ENCODE measurements at regions not wholly inside any gene's neighbourhood (a gene's known extent, or its start where the extent isn't known, plus 50 kb on each side); places are given as distances from the start of the nearest gene placed in this dataset.

DNA sequence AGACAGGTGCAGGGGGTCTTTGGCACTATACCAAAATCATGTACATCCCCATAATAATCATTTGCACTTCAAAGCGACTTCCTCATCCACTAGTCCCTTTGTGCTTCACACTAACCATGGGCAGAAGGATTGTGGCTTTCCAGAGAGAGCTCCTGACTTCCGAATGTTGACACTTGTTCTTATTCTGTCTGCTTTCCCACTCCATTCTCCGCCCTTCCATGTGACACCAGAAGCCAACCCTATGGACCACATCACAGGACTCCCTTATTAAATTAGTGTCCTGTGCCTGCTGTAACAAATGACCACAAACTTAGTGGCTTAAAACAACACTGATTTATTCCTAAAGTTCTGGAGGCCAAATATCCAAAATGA is 91.6 kb downstream of the CMC2 start:
- DNase-seq = no peak
- no peaks in the 10 kb centered on the region for H3K4me1 ChIP-seq (ENCODE audit: control insufficient read depth in 5 of 5, insufficient read depth in 5 of 5, low read length in 5 of 5)
- H3K9ac ChIP-seq (ENCODE audit: insufficient read depth in 1 of 2, low read length in 2 of 2) = no peak overlapping the region
- no peak overlapping the region for H3K27ac ChIP-seq (ENCODE audit: low read depth in 1 of 2, low read length in 1 of 2)
- ATAC-seq (ENCODE audit: insufficient read depth, low FRiP score) = no peak
- no peak overlapping the region for H3K4me3 ChIP-seq
- H3K9me3 ChIP-seq (ENCODE audit: control insufficient read depth in 4 of 4, insufficient read depth in 3 of 4, low read length in 3 of 4) = peaks cover 0 to 11% (median 3%) of the 10 kb centered on the region in 4 donors
- TF ChIP-seq, protein P1, sequence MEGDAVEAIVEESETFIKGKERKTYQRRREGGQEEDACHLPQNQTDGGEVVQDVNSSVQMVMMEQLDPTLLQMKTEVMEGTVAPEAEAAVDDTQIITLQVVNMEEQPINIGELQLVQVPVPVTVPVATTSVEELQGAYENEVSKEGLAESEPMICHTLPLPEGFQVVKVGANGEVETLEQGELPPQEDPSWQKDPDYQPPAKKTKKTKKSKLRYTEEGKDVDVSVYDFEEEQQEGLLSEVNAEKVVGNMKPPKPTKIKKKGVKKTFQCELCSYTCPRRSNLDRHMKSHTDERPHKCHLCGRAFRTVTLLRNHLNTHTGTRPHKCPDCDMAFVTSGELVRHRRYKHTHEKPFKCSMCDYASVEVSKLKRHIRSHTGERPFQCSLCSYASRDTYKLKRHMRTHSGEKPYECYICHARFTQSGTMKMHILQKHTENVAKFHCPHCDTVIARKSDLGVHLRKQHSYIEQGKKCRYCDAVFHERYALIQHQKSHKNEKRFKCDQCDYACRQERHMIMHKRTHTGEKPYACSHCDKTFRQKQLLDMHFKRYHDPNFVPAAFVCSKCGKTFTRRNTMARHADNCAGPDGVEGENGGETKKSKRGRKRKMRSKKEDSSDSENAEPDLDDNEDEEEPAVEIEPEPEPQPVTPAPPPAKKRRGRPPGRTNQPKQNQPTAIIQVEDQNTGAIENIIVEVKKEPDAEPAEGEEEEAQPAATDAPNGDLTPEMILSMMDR (IDR thresholded peaks at IDR 0.05; ENCODE audit: control extremely low read depth, extremely low read depth) = no peak
- WGBS, 2 donors = 87 to 96% methylated on average over 3 of the region's 3 CpGs
- H3K27me3 ChIP-seq (ENCODE audit: control insufficient read depth in 3 of 3, insufficient read depth in 3 of 3, low read length in 2 of 3) = no peaks in the 10 kb centered on the region
- no peaks in the 10 kb centered on the region for H3K36me3 ChIP-seq (ENCODE audit: control insufficient read depth in 4 of 4, insufficient read depth in 4 of 4, low read length in 4 of 4)

GRCh38 chr16:80914379-80915078 is 92.2 kb downstream of the CMC2 start:
- no peak for ATAC-seq (ENCODE audit: insufficient read depth, low FRiP score)
- no peak overlapping the region for H3K9ac ChIP-seq (ENCODE audit: insufficient read depth in 1 of 2, low read length in 2 of 2)
- TF ChIP-seq, protein P1 (IDR thresholded peaks at IDR 0.05; ENCODE audit: control extremely low read depth, extremely low read depth) = no peak
- H3K4me3 ChIP-seq = no peak overlapping the region
- H3K9me3 ChIP-seq (ENCODE audit: control insufficient read depth in 4 of 4, insufficient read depth in 3 of 4, low read length in 3 of 4) = peaks cover 0 to 10% (median 3%) of the 10 kb centered on the region in 4 donors
- H3K27me3 ChIP-seq (ENCODE audit: control insufficient read depth in 3 of 3, insufficient read depth in 3 of 3, low read length in 2 of 3) = no peaks in the 10 kb centered on the region
- H3K4me1 ChIP-seq (ENCODE audit: control insufficient read depth in 5 of 5, insufficient read depth in 5 of 5, low read length in 5 of 5) = no peaks in the 10 kb centered on the region
- 93% methylated on average over 10 of the region's 10 CpGs for WGBS, 2 donors
- DNase-seq = no peak
- no peak overlapping the region for H3K27ac ChIP-seq (ENCODE audit: low read depth in 1 of 2, low read length in 1 of 2)
- H3K36me3 ChIP-seq (ENCODE audit: control insufficient read depth in 4 of 4, insufficient read depth in 4 of 4, low read length in 4 of 4) = no peaks in the 10 kb centered on the region

- no peaks in the 10 kb centered on the region for H3K27me3 ChIP-seq (ENCODE audit: control insufficient read depth in 3 of 3, insufficient read depth in 3 of 3, low read length in 2 of 3)
- no peak overlapping the region for H3K9ac ChIP-seq (ENCODE audit: insufficient read depth in 1 of 2, low read length in 2 of 2)
- whole genome bisulfite sequencing, 2 donors = 96 to 99% methylated on average over 4 of the region's 4 CpGs
- no peak for DNase-seq
- no peak for ATAC-seq (ENCODE audit: insufficient read depth, low FRiP score)
- TF ChIP-seq, protein P1 (IDR thresholded peaks at IDR 0.05; ENCODE audit: control extremely low read depth, extremely low read depth) = no peak
- H3K9me3 ChIP-seq (ENCODE audit: control insufficient read depth in 4 of 4, insufficient read depth in 3 of 4, low read length in 3 of 4) = peaks cover 0 to 10% (median 3%) of the 10 kb centered on the region in 4 donors
- H3K4me3 ChIP-seq = no peak overlapping the region
- no peaks in the 10 kb centered on the region for H3K36me3 ChIP-seq (ENCODE audit: control insufficient read depth in 4 of 4, insufficient read depth in 4 of 4, low read length in 4 of 4)
- no peaks in the 10 kb centered on the region for H3K4me1 ChIP-seq (ENCODE audit: control insufficient read depth in 5 of 5, insufficient read depth in 5 of 5, low read length in 5 of 5)
- no peak overlapping the region for H3K27ac ChIP-seq (ENCODE audit: low read depth in 1 of 2, low read length in 1 of 2)
Measured at GRCh38 chr16:80913397-80913796, 93.3 kb downstream of the CMC2 start.

- 72 to 86% methylated on average over 4 of the region's 4 CpGs for WGBS, 2 donors
- H3K4me3 ChIP-seq = no peak overlapping the region
- no peak overlapping the region for H3K27ac ChIP-seq (ENCODE audit: low read depth in 1 of 2, low read length in 1 of 2)
- H3K36me3 ChIP-seq (ENCODE audit: control insufficient read depth in 4 of 4, insufficient read depth in 4 of 4, low read length in 4 of 4) = no peaks in the 10 kb centered on the region
- H3K4me1 ChIP-seq (ENCODE audit: control insufficient read depth in 5 of 5, insufficient read depth in 5 of 5, low read length in 5 of 5) = no peaks in the 10 kb centered on the region
- no peak for DNase-seq
- peaks cover 0 to 10% (median 3%) of the 10 kb centered on the region in 4 donors for H3K9me3 ChIP-seq (ENCODE audit: control insufficient read depth in 4 of 4, insufficient read depth in 3 of 4, low read length in 3 of 4)
- no peaks in the 10 kb centered on the region for H3K27me3 ChIP-seq (ENCODE audit: control insufficient read depth in 3 of 3, insufficient read depth in 3 of 3, low read length in 2 of 3)
- TF ChIP-seq, protein P1 (IDR thresholded peaks at IDR 0.05; ENCODE audit: control extremely low read depth, extremely low read depth) = no peak
- no peak for ATAC-seq (ENCODE audit: insufficient read depth, low FRiP score)
- H3K9ac ChIP-seq (ENCODE audit: insufficient read depth in 1 of 2, low read length in 2 of 2) = no peak overlapping the region
Measured at GRCh38 chr16:80912651-80913050, 94.0 kb downstream of the CMC2 start.
